ENCODE measurements at regions not wholly inside any gene's neighbourhood (a gene's known extent, or its start where the extent isn't known, plus 50 kb on each side); places are given as distances from the start of the nearest gene placed in this dataset.

DNA sequence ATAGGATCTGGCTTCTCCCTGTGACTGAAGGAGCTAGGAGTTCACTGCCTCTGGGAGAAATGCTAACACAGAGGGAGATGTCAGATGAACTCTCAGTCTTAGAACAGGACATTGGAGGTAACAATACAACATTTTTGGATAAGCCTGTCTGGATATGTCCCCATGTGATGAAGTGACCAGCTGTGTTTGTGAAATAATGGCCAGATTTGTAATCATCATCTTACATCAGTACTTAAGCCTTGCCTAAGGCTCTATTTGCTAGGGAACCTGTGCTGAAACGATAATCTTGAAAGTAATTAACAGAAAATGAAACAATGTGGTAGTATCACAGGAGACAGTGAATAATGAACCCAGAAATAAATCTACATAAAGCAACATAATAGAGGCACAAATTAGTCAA lies 56.2 kb downstream of the CRPPA start:
- Histone ChIP-seq H3K9me3 (peaks cover 0 to 8% (median 0%) of the 10 kb centered on the region in 12 donors), H3K36me3 (peaks cover 0 to 7% (median 0%) of the 10 kb centered on the region in 9 donors), H3K4me3 (no peak overlapping the region), H3K27ac (no peak overlapping the region), H3K27me3 (no peaks in the 10 kb centered on the region), H3K4me1 (no peaks in the 10 kb centered on the region)
- ATAC-seq, result no peak
- WGBS, 4 donors, result 72 to 91% (median 74%) methylated on average over 1 of the region's 1 CpG
- TF ChIP-seq, protein P1, sequence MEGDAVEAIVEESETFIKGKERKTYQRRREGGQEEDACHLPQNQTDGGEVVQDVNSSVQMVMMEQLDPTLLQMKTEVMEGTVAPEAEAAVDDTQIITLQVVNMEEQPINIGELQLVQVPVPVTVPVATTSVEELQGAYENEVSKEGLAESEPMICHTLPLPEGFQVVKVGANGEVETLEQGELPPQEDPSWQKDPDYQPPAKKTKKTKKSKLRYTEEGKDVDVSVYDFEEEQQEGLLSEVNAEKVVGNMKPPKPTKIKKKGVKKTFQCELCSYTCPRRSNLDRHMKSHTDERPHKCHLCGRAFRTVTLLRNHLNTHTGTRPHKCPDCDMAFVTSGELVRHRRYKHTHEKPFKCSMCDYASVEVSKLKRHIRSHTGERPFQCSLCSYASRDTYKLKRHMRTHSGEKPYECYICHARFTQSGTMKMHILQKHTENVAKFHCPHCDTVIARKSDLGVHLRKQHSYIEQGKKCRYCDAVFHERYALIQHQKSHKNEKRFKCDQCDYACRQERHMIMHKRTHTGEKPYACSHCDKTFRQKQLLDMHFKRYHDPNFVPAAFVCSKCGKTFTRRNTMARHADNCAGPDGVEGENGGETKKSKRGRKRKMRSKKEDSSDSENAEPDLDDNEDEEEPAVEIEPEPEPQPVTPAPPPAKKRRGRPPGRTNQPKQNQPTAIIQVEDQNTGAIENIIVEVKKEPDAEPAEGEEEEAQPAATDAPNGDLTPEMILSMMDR (IDR thresholded peaks at IDR 0.05), result no peak
- TF ChIP-seq POLR2A (IDR thresholded peaks at IDR 0.05), result no peak
- intact Hi-C loops (cut with DNase I), result no loop called here
- DNase-seq, result no peak

DNA sequence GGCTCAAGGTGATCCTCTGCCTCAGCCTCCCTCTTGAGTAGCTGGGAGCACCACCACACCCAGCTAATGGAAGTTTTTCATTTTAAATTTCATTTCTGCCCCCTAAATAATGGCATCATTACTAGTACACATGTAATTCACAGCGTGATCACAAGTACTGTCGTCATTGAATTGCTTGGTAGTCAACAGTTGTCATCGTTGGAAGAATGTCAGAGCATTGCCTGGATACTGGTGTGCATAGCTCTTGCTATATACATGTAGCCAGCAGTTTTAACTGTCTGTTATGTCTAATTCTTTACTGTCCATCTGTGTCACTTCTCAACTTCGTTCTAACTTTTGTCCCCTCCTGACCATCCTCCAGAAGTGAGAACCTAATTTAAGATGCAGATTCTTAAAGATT lies 62.1 kb downstream of the CRPPA start:
- ATAC-seq, result peak in 1 of 4 donors; percentile 37
- intact Hi-C loops (cut with DNase I), result no loop called here
- DNase-seq, result no peak
- no peak for TF ChIP-seq POLR2A (IDR thresholded peaks at IDR 0.05)
- TF ChIP-seq, protein P1 (IDR thresholded peaks at IDR 0.05), result no peak
- Histone ChIP-seq H3K36me3 (no peaks in the 10 kb centered on the region), H3K4me1 (peaks cover 0 to 17% (median 5%) of the 10 kb centered on the region in 12 donors), H3K4me3 (no peak overlapping the region), H3K9me3 (no peaks in the 10 kb centered on the region), H3K27me3 (no peaks in the 10 kb centered on the region), H3K27ac (no peak overlapping the region)
- 42 to 62% (median 52%) methylated on average over 4 of the region's 4 CpGs for WGBS, 4 donors

DNA sequence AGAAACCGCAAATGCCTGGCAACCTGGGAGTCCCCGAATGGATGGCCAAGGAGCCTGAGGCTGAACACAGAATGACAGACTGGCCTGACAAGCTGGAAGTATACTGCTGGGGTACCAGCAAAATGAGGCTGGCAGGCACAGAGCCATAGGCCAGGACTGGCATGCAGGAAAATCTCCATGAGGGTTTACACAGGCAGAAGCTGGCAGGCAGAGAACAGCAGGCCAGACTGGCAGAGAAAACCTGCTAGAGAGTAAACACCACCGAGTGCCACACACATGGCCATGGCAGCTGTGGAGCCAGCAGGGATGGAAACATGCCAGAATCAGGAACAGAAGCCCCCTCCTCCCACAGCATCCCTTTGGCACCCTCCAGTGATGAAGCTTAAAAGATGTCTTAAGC lies 63.4 kb downstream of the CRPPA start:
- peak in 2 of 5 donors; percentile 41 to 49 for DNase-seq
- 54 to 70% (median 68%) methylated on average over 3 of the region's 3 CpGs for WGBS, 4 donors
- no peak for TF ChIP-seq POLR2A (IDR thresholded peaks at IDR 0.05)
- TF ChIP-seq, protein P1 (IDR thresholded peaks at IDR 0.05), result no peak
- intact Hi-C loops (cut with DNase I), result no loop called here
- ATAC-seq, result peak; percentile 41 to 68 (median 51)
- Histone ChIP-seq H3K9me3 (no peaks in the 10 kb centered on the region), H3K4me3 (no peak overlapping the region), H3K4me1 (peaks cover 0 to 17% (median 5%) of the 10 kb centered on the region in 12 donors), H3K27me3 (no peaks in the 10 kb centered on the region), H3K36me3 (no peaks in the 10 kb centered on the region), H3K27ac (peak overlapping the region in 1 of 12 donors; percentile 4)

DNA sequence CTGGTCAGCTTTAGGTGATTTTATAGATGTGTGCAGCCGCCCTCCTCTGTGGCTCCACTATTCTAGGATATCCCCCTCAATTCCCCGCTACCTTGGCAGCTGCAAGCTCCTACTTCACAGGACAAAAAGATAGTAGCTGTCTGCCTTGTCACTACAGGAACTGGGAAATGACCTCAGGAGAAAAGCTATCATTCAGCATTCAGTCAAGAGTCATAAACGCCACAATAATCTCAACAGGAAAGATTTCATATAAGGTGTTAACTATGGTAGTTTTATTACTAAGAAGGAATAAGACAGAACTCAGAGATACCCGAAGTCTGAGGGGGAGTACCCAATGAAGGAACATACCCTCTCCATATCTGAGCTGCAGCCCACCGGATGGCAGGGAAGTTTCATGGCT lies 63.9 kb downstream of the CRPPA start:
- peaks cover 0 to 17% (median 5%) of the 10 kb centered on the region in 12 donors for H3K4me1 ChIP-seq
- DNase-seq (no peak), ATAC-seq (peak in 1 of 4 donors; percentile 16)
- no peaks in the 10 kb centered on the region for H3K36me3 ChIP-seq
- TF ChIP-seq, protein P1 (IDR thresholded peaks at IDR 0.05), result no peak
- TF ChIP-seq POLR2A (IDR thresholded peaks at IDR 0.05), result no peak
- H3K4me3 ChIP-seq, result no peak overlapping the region
- no peaks in the 10 kb centered on the region for H3K27me3 ChIP-seq
- no peaks in the 10 kb centered on the region for H3K9me3 ChIP-seq
- peak overlapping the region in 1 of 12 donors; percentile 4 for H3K27ac ChIP-seq
- 72 to 82% (median 81%) methylated on average over 5 of the region's 5 CpGs for WGBS, 4 donors
- intact Hi-C loops (cut with DNase I), result no loop called here
